Osteoblast (primary cell): ENCODE measurements at regions not wholly inside any gene's neighbourhood (a gene's known extent, or its start where the extent isn't known, plus 50 kb on each side); places are given as distances from the start of the nearest gene placed in this dataset.
"Not testable (repeated sequence)": the region's sequence is repeated elsewhere in the genome, so short reads cannot be mapped to it uniquely, and the experiment has no call there.

Experiments
- DNase-seq: peaks from one replicate; pipeline ENCODE4 v3.0.0; 2011; ENCODE audit warnings: low spot score, mixed read lengths; ENCODE audit not compliant: insufficient read length; ENCODE audit errors: missing footprints
- H2AFZ ChIP-seq: 2 replicates; pipeline ENCODE4 v1.6.0; 2011; ENCODE audit warnings: mild to moderate bottlenecking, low read length
- H3K27ac ChIP-seq: 2 replicates; pipeline ENCODE4 v1.5.1; 2011; ENCODE audit warnings: mild to moderate bottlenecking, low read depth, low read length, moderate library complexity
- H3K27me3 ChIP-seq: 2 replicates; pipeline ENCODE4 v1.6.0; 2012; ENCODE audit warnings: mild to moderate bottlenecking, control low read depth, inconsistent platforms, low read length, moderate library complexity; ENCODE audit not compliant: insufficient read depth
- H3K36me3 ChIP-seq: 2 replicates; pipeline ENCODE4 v1.5.1; 2011; ENCODE audit warnings: mild to moderate bottlenecking, low read length, control low read depth, moderate library complexity; ENCODE audit not compliant: insufficient read depth
- H3K4me1 ChIP-seq: 2 replicates; pipeline ENCODE4 v1.5.1; 2011; ENCODE audit warnings: mild to moderate bottlenecking, low read length, control low read depth, moderate library complexity; ENCODE audit not compliant: insufficient read depth
- H3K4me2 ChIP-seq: 2 replicates; pipeline ENCODE4 v1.6.0; 2011; ENCODE audit warnings: mild to moderate bottlenecking, low read length; ENCODE audit not compliant: insufficient read depth
- H3K4me3 ChIP-seq: fragments of 200-600 bp; sonication (generic); 3 replicates; pipeline ENCODE4 v1.5.1; 2012; ENCODE audit warnings: mild to moderate bottlenecking, low read length, inconsistent platforms; ENCODE audit not compliant: insufficient read depth
- H3K79me2 ChIP-seq: 2 replicates; pipeline ENCODE4 v1.6.0; 2012; ENCODE audit warnings: mild to moderate bottlenecking, low read length, control low read depth, inconsistent platforms; ENCODE audit not compliant: insufficient read depth
- H3K9me3 ChIP-seq: 2 replicates; pipeline ENCODE4 v1.5.1; 2011; ENCODE audit warnings: low read depth, low read length, control low read depth
- H4K20me1 ChIP-seq: 2 replicates; pipeline ENCODE4 v1.6.0; 2012; ENCODE audit warnings: mild to moderate bottlenecking, low read length, control low read depth; ENCODE audit not compliant: insufficient read depth
- CTCF ChIP-seq: IDR thresholded peaks from 2 replicates; pipeline ENCODE4 v1.5.1; 2011; ENCODE audit warnings: mild to moderate bottlenecking, low read depth, low read length, moderate library complexity; ENCODE audit errors: extremely low read depth

- H3K4me2 ChIP-seq, result peak overlapping the region; percentile 5
- H3K27ac ChIP-seq, result no peak overlapping the region
- no peaks in the 10 kb centered on the region for H3K36me3 ChIP-seq
- no peak for TF ChIP-seq CTCF
- peaks cover 15% of the 10 kb centered on the region for H3K4me1 ChIP-seq
- H3K79me2 ChIP-seq, result no peaks in the 10 kb centered on the region
- H3K4me3 ChIP-seq, result no peak overlapping the region
- no peak for DNase-seq
- no peaks in the 10 kb centered on the region for H4K20me1 ChIP-seq
- no peaks in the 10 kb centered on the region for H3K9me3 ChIP-seq
- H2AFZ ChIP-seq, result peak overlapping the region; percentile 20
- no peaks in the 10 kb centered on the region for H3K27me3 ChIP-seq
Observed at GRCh38 chr6:130559166-130559565, 193.3 kb downstream of the TMEM200A start.

DNA sequence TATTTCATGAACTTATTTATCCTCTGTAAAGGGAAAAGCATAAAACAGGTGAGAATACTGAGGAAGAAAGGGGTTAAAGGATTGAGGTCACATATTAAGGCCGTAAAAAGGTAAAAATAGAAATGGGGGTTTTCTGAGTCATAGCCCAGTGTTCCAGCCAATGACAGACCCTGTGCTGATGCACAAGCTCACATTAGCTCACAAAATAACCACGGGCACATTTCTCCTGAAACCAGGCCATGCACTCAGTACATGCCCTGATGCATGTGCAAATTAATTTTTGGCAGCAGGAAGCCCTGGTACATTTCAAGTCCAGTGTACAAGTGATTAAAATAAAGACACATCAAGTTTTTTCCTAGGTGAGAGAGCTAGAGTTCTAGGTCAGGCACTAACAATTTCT, 194.4 kb downstream of the TMEM200A start:
- H3K9me3 ChIP-seq, result no peaks in the 10 kb centered on the region
- no peaks in the 10 kb centered on the region for H3K36me3 ChIP-seq
- H2AFZ ChIP-seq, result no peak overlapping the region
- no peaks in the 10 kb centered on the region for H3K79me2 ChIP-seq
- H3K4me2 ChIP-seq, result no peak overlapping the region
- H3K4me3 ChIP-seq, result no peak overlapping the region
- DNase-seq, result no peak
- no peaks in the 10 kb centered on the region for H4K20me1 ChIP-seq
- TF ChIP-seq CTCF, result no peak
- H3K4me1 ChIP-seq, result peaks cover 15% of the 10 kb centered on the region
- no peaks in the 10 kb centered on the region for H3K27me3 ChIP-seq
- no peak overlapping the region for H3K27ac ChIP-seq

DNA sequence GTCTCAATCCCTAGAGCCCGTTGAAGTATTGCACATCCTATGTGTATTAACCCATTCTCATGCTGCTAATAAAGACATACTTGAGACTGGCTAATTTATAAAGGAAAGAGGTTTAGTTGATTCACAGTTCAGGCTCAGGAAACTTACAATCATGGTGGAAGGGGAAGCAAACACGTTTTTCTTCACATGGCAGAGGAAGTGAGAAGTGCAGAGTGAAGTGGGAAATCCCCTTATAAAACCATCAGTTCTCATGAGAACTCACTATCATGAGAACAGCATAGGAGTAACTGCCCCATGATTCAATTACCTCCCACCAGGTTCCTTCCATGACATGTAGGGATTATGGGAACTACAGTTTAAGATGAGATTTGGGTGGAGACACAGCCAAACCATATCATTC, 195.3 kb downstream of the TMEM200A start:
- not testable (repeated sequence) for DNase-seq, H3K9me3 ChIP-seq, H2AFZ ChIP-seq, H3K79me2 ChIP-seq, H3K27ac ChIP-seq, H4K20me1 ChIP-seq, H3K4me3 ChIP-seq, H3K36me3 ChIP-seq, H3K4me2 ChIP-seq, H3K27me3 ChIP-seq
- H3K4me1 ChIP-seq, result peaks cover 15% of the 10 kb centered on the region

DNA sequence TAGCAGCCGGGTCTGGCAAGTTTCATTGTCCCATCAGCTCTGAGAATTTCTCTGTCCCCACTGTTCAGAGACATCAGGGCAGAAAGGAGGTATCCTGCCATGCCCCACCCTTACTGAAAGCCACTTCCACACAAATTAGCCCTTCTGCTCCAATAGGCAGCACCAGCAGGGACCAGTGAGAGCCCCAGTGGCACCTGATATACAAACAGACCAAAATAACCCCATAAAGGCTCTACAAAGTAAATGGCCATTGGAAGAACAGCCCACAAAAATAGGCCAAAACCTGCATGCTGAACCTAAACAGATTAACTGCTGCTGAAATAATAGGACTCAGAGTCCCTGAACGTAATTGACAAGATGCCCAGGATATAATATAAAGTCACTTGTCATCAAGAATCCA, 199.9 kb downstream of the TMEM200A start:
- H3K79me2 ChIP-seq, result no peaks in the 10 kb centered on the region
- no peak for DNase-seq
- TF ChIP-seq CTCF, result no peak
- no peaks in the 10 kb centered on the region for H3K27me3 ChIP-seq
- no peaks in the 10 kb centered on the region for H3K36me3 ChIP-seq
- no peak overlapping the region for H3K4me3 ChIP-seq
- no peaks in the 10 kb centered on the region for H4K20me1 ChIP-seq
- no peaks in the 10 kb centered on the region for H3K9me3 ChIP-seq
- H3K4me2 ChIP-seq, result no peak overlapping the region
- H2AFZ ChIP-seq, result no peak overlapping the region
- no peak overlapping the region for H3K27ac ChIP-seq
- no peaks in the 10 kb centered on the region for H3K4me1 ChIP-seq

- DNase-seq, result no peak
- TF ChIP-seq CTCF, result no peak
- Histone ChIP-seq H3K27me3 (no peaks in the 10 kb centered on the region), H3K9me3 (no peaks in the 10 kb centered on the region), H3K36me3 (no peaks in the 10 kb centered on the region), H2AFZ (no peak overlapping the region), H3K4me1 (no peaks in the 10 kb centered on the region), H3K4me2 (no peak overlapping the region), H3K27ac (no peak overlapping the region), H3K4me3 (no peak overlapping the region), H3K79me2 (no peaks in the 10 kb centered on the region), H4K20me1 (no peaks in the 10 kb centered on the region)
Observed at GRCh38 chr6:130574146-130574545, 208.3 kb downstream of the TMEM200A start.
